HG03432 (cell line): ENCODE measurements at regions not wholly inside any gene's neighbourhood (a gene's known extent, or its start where the extent isn't known, plus 50 kb on each side); places are given as distances from the start of the nearest gene placed in this dataset.

Source experiments
- ATAC-seq: cut with Tn5 transposase; IDR thresholded peaks from one replicate; pipeline ENCODE4 v1.9.1; 2021; ENCODE audit warnings: mild to moderate bottlenecking, moderate library complexity; ENCODE audit not compliant: unreplicated experiment

DNA sequence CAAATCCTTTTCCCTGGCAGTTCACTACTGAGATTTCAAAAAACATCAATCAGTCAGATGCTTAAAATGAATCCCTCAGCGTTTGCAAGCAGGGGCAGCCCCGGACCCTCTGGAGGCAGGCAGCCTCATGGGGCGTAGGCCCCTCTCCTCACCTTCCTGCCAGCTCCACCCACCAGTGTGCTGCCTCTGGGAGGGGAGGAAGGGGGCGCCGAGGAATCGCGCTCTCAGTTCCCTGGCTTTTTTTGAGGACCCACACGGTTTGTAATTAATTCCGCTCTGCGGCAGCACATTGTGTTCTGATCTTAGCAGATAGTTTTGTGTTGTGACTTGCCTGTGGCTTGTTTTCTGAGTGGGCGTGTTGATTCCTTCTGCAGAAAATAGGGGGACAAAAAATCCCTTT is 159.9 kb downstream of the KLF13 start:
- ATAC-seq = no peak

DNA sequence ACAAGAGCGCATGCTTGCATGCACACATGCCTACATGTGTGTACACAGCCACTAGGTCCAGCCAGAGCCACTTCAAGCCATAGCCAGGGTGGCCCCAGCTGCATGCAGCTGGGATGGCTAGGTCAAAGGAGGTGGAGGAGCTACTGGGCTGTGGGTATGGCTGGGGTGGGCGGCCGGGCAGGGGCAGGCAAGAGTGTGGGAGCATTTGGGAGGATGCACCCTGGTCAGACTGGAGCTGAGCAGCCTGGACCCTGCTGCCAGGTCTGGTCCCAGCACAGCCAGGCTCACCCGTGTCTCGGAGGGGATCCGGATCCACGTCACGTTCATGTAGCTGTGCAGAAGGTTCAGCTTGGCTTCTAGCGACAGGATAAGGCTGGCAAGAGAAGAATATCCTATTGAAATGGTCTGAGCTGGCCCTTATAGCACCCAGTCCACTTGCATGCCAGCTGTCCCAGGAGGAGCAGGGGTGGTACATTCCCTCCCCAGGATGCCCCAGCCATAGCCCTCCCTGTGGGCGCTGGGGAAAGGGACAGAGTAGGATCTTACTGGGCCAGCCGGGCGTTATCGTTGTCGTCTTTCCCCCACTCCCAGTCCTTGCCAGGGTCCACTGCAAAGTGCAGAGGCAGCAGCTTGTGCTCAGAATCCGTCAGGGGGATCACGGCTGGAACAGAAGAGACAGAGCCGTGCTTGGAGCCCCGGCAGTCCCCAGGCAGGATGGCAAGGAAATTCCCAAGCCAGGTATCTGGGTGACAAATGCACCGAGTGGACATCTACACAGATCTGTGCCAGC is 160.5 kb downstream of the KLF13 start:
- ATAC-seq = no peak

DNA sequence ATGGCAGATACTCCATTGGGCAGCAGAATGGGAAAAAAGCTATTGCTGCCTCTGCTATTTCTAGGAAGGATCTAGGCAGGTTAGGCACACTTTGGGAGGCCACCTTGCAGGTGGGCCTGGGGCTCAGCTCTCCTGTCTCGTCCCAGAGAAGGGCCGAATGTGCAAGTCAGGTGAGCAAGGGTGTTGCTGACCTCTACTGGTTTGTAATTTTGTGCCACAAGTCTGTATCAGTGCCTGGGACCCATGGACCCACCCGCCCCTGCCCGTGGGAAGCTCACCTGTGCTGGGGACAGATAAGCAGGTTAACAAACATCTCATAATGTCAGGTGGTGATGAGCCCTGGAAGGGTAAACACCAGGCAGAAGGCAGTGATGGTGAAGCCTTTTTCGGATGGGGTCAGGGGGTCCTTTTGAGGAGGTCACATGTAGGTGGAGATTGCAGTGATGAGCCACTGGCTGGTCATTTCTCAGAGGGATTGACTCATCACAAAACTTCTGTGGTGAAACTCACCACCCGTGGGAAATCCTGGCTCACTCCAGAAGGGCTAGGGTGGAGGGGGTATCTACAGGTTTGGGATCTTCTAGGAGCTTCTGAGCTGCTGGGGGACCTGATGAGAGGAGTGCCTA is 161.3 kb downstream of the KLF13 start:
- peak; percentile 40 for ATAC-seq

DNA sequence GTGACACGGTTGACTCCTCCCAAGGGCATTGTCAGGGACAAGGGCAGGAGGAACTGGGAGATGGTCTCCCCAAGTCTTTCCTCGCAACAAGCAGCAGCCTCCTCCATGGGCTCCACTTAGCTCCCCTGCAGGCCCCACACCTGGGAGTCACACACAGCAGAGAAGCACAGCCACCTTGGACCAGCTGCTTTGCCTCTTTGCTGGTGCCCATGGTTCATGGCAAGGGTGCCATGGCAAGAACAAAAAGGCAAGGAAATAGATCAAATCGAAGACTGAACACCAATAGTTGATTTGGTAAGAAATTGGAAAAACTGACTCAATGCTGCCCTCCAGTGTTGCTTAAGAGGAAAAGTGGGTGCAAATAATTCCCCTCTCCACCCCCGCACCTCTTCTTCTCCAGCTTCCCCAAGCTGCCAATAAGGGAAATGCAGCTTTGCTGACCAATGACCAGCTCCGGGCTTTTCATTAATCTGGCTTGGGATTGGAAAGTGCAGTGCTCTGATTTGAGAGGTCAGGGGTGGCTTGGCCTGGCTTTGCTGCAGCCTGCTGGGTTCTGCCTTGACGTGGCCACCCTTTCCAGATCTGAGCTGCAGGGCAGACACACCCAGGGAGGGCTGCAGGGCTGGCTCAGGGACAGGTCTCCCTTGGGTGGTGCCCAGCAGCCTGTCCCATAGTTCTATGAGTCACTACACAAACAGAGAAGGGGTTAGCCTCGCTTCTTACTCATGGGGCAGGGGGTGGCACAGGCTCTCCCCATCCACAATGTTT is 162.0 kb downstream of the KLF13 start:
- peak; percentile 42 for ATAC-seq

DNA sequence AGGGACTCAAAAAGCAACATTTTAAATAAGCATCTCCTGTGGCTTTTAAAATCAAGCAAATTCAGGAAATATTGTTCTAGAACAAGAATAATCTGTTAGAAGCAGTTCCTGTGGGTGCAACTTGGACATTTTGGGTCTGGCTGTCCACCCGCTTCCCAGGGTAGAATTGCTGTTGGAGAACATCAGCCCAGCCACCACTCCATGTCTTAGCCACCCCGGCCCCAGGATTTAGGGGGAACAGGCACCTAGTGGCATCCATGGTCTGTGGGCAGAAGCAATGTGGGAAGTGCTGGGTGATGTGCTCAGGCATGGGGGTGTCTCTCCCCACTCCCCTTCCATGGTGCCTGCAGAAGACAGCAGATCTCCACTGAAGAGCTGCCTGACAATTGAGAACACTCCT is 162.6 kb downstream of the KLF13 start:
- no peak for ATAC-seq

DNA sequence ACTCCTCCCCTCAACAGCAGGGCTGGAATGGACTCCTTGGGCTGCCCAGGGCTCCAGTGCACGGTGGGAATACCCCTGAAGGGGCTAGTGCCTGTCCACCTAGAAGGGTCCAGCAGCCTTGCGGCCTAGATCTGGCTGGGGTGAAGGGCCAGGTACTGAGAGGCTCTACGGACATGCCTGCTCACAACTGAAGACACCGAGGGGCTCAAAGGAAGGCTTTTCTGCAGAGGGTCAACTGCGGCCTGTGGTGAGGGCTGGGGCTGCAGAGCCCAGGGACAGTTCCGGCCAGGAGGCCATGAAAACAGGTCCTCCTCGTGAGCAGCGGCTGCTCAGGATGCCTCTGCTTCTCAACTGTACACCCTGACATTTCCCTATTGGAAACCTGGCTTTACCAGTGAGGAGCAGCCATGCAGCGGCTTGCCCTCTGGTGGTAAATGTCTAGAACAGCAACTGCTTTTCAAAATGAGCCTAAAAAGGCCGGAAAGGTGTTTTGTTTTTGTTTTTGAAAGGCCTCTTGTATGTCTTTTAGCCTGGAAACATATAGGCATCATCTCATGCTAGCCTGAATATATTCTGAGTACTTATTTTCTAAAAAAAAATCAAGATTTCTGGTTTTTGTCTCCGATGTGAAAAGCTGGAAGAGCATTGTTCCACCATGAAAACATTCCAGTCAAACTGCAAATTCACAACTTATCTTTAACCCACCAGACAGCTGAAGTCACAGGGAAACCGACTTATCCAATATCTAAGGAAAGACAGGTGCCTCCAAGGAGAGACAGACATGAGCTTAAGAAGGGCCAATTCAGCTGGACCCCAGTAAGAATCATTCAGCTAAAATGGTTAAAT is 163.4 kb downstream of the KLF13 start:
- ATAC-seq = no peak

DNA sequence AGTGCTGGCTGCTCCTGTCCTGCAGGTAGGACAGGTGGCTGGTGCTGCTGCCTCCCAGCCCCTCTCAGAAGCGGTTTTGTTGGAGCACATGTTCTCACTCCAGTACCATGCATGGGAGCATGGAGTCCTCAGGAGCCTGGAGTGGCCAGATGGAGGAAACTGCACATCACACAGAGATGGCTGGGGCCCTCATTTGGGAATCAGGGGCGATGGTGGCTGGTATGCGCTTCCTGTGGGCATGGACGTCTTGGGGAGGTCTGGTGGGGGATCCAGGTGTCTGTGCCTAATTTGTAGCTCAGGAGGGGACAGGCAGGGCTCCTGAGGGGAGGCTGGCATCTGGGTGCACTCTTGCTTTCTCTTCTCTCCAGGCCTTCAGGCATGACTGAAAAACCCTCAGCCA is 168.2 kb downstream of the KLF13 start:
- ATAC-seq = no peak

DNA sequence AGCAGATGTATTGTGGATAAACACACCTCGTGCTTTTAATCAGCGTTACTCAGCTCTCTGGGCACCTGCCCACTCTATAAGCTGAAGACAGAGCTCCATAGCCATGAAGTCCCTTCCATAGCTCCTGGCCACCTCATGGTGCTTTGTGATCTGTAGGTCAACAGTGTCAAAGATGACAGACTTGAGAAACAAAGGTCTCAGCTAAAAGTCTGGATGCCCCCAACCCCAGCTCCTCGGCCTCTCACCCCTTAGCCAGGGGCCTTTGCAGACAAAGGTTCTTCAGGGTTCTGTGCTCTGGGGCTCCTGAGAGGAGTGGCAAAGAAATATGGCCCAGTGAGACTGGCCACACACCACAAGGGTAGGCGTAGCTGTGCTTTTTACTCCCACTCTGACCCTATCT is 168.6 kb downstream of the KLF13 start:
- no peak for ATAC-seq

DNA sequence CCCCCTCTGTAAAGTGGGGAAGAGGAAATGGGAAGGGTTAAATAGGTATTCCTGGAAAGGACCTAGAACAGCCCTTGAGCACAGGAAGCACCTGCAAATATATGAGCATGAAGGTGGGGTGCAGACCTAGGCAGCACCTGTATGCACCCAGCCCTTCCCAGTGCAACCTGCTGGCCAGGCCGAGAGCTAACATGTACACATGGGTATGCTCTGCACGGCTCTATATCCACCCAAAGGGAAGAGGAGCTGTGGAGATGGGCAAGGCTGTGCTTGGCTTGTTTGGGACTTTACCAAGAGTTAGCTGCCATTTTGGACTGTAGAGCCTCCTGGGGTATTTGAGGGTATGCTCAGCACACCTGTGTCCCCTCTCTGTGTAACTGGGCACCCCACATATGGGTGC is 171.2 kb downstream of the KLF13 start:
- ATAC-seq = no peak

DNA sequence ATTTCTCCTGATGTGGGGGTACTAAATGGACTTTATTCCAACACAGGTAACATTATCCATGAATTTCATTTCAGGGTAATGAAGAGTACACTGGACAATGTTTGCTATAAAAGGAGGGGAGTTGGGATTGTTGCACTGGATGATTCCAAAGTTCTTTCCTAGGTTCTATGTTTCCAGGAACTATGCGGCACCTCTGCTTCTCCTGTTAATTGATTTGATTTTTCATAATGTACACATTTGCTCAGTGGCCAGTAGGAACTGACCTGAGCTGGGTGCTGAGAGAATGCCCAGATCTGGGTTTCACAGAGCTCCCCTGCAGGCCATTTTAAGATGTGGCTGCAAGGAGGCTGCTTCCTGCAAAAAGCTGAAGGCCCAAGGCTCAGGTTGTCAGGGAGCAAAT is 171.7 kb downstream of the KLF13 start:
- ATAC-seq = no peak

DNA sequence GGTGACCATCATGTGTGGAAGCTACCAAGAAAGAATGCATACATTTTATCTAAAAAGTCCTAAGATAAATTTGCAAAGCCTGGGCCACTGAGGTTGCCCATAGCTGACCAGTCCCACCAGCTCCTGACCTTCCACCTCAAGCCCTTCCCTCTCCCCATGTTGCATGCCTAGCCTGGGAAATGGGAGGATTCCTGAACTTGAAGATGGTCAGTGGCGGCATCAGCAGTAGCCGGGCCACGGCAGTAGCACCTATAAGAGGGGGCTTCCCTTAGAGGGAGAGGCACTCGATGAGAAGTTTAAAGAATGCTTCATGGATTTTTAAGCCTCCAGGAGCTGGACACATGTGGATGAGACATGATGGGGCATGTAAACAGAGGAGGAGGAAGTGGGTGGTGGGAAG is 172.1 kb downstream of the KLF13 start:
- no peak for ATAC-seq

DNA sequence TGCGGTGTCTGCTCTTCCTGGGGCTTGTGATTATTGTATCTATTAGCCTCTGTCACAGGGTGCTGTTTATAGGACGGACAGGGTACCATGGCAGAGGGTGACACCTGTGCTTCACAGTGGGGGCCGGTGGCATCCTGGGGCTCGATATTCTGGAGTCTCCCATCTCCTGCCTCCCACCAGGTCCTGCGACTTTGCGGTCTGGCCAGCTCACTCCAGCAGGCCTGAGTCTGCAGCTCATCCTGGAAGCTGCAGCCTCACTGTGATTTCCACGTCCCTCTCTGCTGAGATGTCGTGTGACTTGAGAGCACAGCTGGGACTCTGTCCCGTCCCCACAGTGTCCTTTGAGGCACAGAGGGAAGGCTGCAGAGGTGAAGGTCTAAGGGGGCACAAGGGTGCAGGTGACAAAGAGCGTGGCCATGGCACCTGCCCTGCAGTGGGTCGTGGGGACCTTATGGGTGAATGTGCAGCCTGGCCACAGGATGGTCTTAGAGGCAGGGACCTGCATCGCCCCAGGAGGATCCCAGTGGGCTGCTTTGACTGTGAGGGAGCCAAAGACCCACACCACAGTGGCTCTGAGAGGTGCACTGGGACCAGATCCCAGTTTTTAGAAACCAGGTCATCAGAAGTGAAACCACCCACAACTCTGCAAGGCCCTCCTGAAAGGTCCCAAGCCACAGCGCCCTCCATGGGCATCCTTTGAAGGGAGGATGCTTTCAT is 172.8 kb downstream of the KLF13 start:
- no peak for ATAC-seq

DNA sequence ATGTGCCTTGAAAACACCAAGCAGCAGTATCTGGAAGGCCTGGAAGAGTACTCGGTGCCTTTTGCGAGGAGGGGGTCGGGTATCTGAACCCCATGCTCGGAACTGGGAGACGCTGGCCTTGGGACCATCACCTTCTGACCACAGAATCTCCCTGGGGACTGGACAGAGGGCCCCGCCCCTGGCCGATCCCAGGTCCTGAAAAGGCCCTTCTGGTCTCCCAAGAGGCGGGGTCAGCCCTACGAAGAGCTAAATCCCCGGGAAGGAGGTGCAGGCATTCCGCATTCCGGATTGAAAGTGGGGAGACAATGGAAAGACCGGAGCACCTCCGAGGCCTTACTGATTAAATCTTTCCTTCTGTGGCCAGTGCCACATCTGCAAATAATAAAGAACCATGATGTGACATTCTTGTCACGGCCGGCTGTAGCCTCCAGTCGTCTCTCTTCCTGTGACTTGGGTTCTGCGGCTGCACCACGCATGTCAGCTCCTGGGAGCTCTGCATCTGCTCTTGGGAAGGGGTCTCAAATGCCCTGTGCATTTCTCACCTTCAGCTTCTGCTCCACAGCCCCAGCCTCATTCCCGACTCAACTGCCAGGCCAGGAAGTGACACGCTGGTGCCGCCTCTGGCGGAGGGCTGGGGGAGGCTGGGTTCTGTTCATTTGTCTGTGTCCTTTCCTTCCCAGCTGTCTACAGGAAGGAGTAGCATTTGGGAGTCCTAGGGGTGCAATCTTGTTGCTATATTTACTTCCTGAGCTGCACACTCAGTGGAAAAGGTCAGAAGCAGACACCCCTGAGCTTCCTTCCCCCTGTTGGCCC is 173.5 kb downstream of the KLF13 start:
- ATAC-seq = no peak

DNA sequence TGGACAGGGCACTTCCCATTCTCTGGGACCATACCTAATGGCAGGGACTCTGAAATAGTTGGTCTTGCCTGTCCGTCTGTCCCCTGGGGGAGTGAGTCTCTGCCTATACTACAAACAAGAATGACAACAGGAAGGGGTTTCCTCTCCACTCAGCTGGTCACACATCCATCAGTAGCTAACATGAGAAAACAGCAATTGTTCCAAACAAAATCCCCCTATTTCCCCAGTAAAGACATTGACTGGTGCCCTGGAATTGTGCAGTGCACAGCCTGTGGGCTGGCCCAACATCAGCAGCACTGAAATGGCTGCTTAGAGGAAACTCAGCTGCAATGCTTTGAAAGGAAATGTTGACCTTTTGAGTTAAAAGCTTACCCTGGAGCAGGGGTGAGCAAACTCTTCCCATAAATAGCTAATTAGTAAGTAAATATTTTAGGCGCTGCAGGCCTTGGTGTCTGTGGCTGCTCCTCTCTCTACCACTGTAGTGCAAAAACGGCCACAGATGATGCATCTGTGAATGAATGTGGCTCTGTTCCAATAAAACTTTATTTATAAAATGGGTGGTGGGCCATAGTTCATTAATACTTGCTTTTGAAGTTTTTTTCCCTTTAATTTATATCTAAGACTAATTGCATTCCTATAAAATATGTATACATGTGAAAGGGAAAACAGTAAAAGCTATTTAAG is 174.3 kb downstream of the KLF13 start:
- no peak for ATAC-seq

DNA sequence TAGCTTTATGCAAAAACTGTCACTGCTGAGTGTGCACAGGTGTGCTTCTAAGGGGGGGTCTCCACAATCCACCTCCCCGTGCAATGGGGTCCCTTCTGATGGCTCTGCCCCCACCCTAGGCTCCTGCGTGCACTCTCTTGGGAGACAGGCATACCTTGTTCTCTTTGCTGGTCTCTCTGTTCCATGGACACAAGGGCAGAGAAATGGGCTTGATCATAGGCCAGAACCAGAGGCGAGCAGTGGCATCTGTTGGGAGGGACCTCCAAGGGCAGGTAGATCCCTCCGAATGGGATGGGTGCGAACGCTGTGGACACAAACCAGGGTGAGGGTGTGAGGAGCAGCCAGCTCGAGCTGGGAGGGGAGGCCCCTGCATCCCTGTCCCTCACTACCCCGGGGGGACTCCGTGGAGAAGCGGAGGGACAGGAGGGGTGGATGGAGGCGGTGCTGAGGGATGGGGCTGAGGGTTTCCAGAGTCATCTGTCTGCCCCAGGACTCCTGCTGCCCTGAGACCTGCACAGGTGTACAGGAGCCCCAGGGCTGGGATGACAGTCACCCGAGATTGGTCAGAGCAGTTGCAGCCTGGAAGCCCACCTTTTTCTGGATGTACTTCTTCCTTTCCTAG is 175.0 kb downstream of the KLF13 start:
- ATAC-seq = no peak

DNA sequence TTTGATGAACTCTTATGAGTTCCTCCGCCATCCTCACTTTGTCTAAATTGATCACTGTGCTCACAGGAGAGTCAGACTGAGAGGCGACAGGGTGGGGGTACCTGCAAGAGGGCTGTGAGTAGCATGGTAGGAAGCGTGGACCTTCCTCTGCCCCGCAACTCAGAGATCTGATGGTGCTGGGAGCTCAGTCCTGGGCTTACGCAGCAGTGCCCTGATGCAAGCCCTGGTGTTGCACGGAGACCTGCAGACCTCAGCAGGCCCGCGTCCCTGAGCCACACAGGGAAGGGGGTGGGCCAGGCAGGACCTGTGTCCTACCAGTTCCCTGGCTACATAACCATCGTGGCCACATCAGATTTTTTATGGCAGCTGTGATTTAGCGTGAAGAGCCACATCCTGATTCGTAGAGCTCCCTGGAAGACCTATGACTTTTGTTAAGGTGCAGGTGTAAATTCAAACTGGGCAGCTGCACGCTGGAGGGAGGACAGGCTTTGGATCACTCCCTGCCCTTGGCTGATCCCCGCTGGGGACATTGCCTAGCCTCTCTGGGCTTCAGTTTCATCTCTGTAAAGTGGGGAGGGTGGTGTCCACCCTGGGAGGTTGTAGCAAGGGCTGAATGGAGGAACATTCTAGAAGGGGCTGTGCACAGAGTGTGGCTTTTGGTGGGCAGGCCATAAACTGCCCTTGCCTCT is 176.1 kb downstream of the KLF13 start:
- no peak for ATAC-seq

DNA sequence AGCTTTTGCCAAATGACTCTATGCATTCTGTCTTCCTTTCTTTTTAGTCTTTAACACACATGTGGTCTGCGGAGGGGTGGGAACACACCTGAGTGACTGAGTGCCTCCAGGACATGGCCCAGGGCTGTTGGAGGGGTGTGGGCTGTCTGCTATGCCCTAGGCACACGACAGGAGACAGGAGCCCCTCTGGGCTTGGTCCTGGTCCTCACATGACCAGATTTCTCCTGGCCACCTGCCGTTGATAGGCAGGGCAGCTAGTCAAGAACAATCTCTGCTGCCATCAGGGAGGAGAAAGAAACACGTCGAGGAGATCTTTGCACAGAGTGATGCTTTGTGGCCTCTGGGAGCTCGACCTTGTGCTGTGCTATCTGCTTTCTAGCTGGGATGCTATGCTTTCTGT is 176.6 kb downstream of the KLF13 start:
- ATAC-seq = no peak
